ENCODE measurements at regions not wholly inside any gene's neighbourhood (a gene's known extent, or its start where the extent isn't known, plus 50 kb on each side); places are given as distances from the start of the nearest gene placed in this dataset.

DNA sequence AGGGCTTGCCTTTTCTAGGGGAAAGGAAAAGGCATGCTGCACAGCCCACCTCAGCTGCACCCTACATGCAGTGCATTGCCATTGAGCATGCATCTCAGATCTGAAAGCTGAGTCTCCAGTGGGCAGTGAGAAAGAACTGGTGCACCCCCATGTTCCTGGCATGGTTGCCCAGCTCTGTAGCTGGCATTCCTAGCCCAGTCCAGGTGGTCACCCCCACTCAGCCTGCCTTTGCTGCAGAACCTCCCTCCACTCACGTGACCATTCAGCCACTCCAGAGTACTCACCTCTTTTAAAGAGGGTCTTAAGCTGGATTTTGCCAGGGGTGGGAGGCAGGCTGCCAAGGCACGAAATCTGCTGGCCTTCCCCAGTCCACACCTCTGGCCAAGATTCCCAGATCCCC is 208.6 kb upstream of the TOPAZ1 start:
- Histone ChIP-seq H3K9me3 (ENCODE audit: control insufficient read depth in 2 of 2, low read length in 2 of 2) (no peaks in the 10 kb centered on the region), H3K4me3 (ENCODE audit: low read depth, low read length) (no peak overlapping the region), H3K36me3 (ENCODE audit: control insufficient read depth, insufficient read depth, low read length) (no peaks in the 10 kb centered on the region), H3K4me1 (ENCODE audit: control insufficient read depth, insufficient read depth, low read length, poor library complexity, severe bottlenecking) (no peaks in the 10 kb centered on the region), H3K27me3 (ENCODE audit: control insufficient read depth, insufficient read depth, low read length) (peaks cover 5% of the 10 kb centered on the region), H3K27ac (ENCODE audit: insufficient read depth, low read length, poor library complexity, severe bottlenecking) (no peak overlapping the region)
- Mint-ChIP-seq H3K4me1 (no peaks in the 10 kb centered on the region), H3K4me3 (no peak overlapping the region), H3K27ac (no peak overlapping the region), H3K36me3 (no peaks in the 10 kb centered on the region), H3K9me3 (no peaks in the 10 kb centered on the region), H3K27me3 (peaks cover 26% of the 10 kb centered on the region)
- DNase-seq (no peak), ATAC-seq (ENCODE audit: low read depth in 2 of 2) (no peak)

DNA sequence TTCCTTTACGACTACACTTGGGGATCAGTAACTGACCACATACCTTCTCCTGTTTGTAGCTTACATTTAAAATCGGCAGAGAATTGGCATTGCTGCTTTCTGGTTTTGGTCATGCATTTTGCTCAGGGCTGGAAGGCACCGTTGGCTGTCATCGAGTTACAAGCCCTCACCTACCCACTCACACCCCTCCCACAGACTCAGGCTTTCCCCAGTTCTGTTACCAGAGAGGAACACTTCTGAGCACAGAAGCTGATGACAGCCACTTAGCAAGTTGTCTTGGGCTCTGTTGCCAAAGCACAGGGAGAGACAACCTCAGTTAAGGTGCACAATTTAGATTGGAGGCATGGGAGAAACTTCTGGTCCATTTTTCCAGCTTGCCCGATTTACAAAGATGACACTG is 204.8 kb upstream of the TOPAZ1 start:
- Histone ChIP-seq H3K27ac (ENCODE audit: insufficient read depth, low read length, poor library complexity, severe bottlenecking) (no peak overlapping the region), H3K27me3 (ENCODE audit: control insufficient read depth, insufficient read depth, low read length) (peaks cover 6% of the 10 kb centered on the region)
- ATAC-seq (ENCODE audit: low read depth in 2 of 2) = no peak

GRCh38 chr3:44039006-44039405 is 202.7 kb upstream of the TOPAZ1 start:
- Histone ChIP-seq H3K9me3 (ENCODE audit: control insufficient read depth in 2 of 2, low read length in 2 of 2) (no peaks in the 10 kb centered on the region), H3K36me3 (ENCODE audit: control insufficient read depth, insufficient read depth, low read length) (no peaks in the 10 kb centered on the region), H3K4me1 (ENCODE audit: control insufficient read depth, insufficient read depth, low read length, poor library complexity, severe bottlenecking) (no peaks in the 10 kb centered on the region), H3K27ac (ENCODE audit: insufficient read depth, low read length, poor library complexity, severe bottlenecking) (no peak overlapping the region), H3K4me3 (ENCODE audit: low read depth, low read length) (no peak overlapping the region), H3K27me3 (ENCODE audit: control insufficient read depth, insufficient read depth, low read length) (peaks cover 6% of the 10 kb centered on the region)
- peaks cover 29% of the 10 kb centered on the region for H3K27me3 Mint-ChIP-seq
- H3K9me3 Mint-ChIP-seq = peaks cover 0 to 1% (median 0%) of the 10 kb centered on the region in 7 donors
- no peak overlapping the region for H3K27ac Mint-ChIP-seq
- no peaks in the 10 kb centered on the region for H3K36me3 Mint-ChIP-seq
- ATAC-seq (ENCODE audit: low read depth in 2 of 2) = no peak
- no peaks in the 10 kb centered on the region for H3K4me1 Mint-ChIP-seq
- H3K4me3 Mint-ChIP-seq = no peak overlapping the region
- no peak for DNase-seq

More for the DNA sequence above, 204.8 kb upstream of the TOPAZ1 start:
- no peak overlapping the region for H3K27ac Mint-ChIP-seq
- Histone ChIP-seq H3K4me1 (ENCODE audit: control insufficient read depth, insufficient read depth, low read length, poor library complexity, severe bottlenecking) (no peaks in the 10 kb centered on the region), H3K4me3 (ENCODE audit: low read depth, low read length) (no peak overlapping the region), H3K36me3 (ENCODE audit: control insufficient read depth, insufficient read depth, low read length) (no peaks in the 10 kb centered on the region), H3K9me3 (ENCODE audit: control insufficient read depth in 2 of 2, low read length in 2 of 2) (no peaks in the 10 kb centered on the region)
- peaks cover 34% of the 10 kb centered on the region for H3K27me3 Mint-ChIP-seq
- H3K36me3 Mint-ChIP-seq = no peaks in the 10 kb centered on the region
- H3K9me3 Mint-ChIP-seq = peaks cover 0 to 1% (median 0%) of the 10 kb centered on the region in 7 donors
- DNase-seq = no peak
- H3K4me3 Mint-ChIP-seq = no peak overlapping the region
- H3K4me1 Mint-ChIP-seq = no peaks in the 10 kb centered on the region

GRCh38 chr3:44041726-44042125 is 200.0 kb upstream of the TOPAZ1 start:
- Mint-ChIP-seq H3K4me1 (no peaks in the 10 kb centered on the region), H3K27ac (no peak overlapping the region), H3K36me3 (no peaks in the 10 kb centered on the region), H3K4me3 (no peak overlapping the region), H3K27me3 (peaks cover 26% of the 10 kb centered on the region), H3K9me3 (peaks cover 0 to 1% (median 0%) of the 10 kb centered on the region in 7 donors)
- Histone ChIP-seq H3K4me3 (ENCODE audit: low read depth, low read length) (no peak overlapping the region), H3K9me3 (ENCODE audit: control insufficient read depth in 2 of 2, low read length in 2 of 2) (no peaks in the 10 kb centered on the region), H3K27me3 (ENCODE audit: control insufficient read depth, insufficient read depth, low read length) (peaks cover 6% of the 10 kb centered on the region), H3K4me1 (ENCODE audit: control insufficient read depth, insufficient read depth, low read length, poor library complexity, severe bottlenecking) (no peaks in the 10 kb centered on the region), H3K36me3 (ENCODE audit: control insufficient read depth, insufficient read depth, low read length) (no peaks in the 10 kb centered on the region), H3K27ac (ENCODE audit: insufficient read depth, low read length, poor library complexity, severe bottlenecking) (no peak overlapping the region)
- ATAC-seq (ENCODE audit: low read depth in 2 of 2) = no peak
- DNase-seq = no peak

DNA sequence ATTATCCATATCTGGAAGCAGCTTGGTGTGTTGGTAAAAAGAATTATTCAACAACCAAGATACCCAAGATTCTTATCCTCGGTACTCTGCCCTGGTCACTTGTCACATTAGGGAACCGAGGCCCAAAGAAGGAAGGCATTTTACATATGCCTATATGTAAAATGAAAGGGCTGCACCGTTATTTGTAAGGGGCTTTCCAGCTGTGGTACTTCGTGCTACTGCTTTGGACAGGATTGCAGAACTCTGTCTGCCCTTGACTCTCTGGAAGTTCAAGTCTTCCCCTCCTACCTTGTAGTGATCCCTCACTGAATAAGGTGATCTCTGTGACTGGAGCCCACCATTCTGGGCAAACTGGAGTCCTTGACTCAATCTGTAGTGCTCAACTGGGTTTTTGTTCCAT is 198.9 kb upstream of the TOPAZ1 start:
- Mint-ChIP-seq H3K27ac (no peak overlapping the region), H3K4me3 (no peak overlapping the region), H3K36me3 (no peaks in the 10 kb centered on the region), H3K9me3 (peaks cover 0 to 1% (median 0%) of the 10 kb centered on the region in 7 donors), H3K27me3 (peaks cover 34% of the 10 kb centered on the region), H3K4me1 (no peaks in the 10 kb centered on the region)
- Histone ChIP-seq H3K9me3 (ENCODE audit: control insufficient read depth in 2 of 2, low read length in 2 of 2) (no peaks in the 10 kb centered on the region), H3K36me3 (ENCODE audit: control insufficient read depth, insufficient read depth, low read length) (no peaks in the 10 kb centered on the region), H3K27me3 (ENCODE audit: control insufficient read depth, insufficient read depth, low read length) (peaks cover 3% of the 10 kb centered on the region), H3K27ac (ENCODE audit: insufficient read depth, low read length, poor library complexity, severe bottlenecking) (no peak overlapping the region), H3K4me1 (ENCODE audit: control insufficient read depth, insufficient read depth, low read length, poor library complexity, severe bottlenecking) (no peaks in the 10 kb centered on the region), H3K4me3 (ENCODE audit: low read depth, low read length) (no peak overlapping the region)
- DNase-seq (no peak), ATAC-seq (ENCODE audit: low read depth in 2 of 2) (no peak)

GRCh38 chr3:44045476-44046275 is 196.0 kb upstream of the TOPAZ1 start:
- no peaks in the 10 kb centered on the region for H3K27me3 ChIP-seq (ENCODE audit: control insufficient read depth, insufficient read depth, low read length)
- H3K9me3 ChIP-seq (ENCODE audit: control insufficient read depth in 2 of 2, low read length in 2 of 2) = no peaks in the 10 kb centered on the region
- no peak overlapping the region for H3K27ac ChIP-seq (ENCODE audit: insufficient read depth, low read length, poor library complexity, severe bottlenecking)
- H3K4me3 Mint-ChIP-seq = no peak overlapping the region
- ATAC-seq (ENCODE audit: low read depth in 2 of 2) (peak; percentile 60 to 61), DNase-seq (no peak)
- H3K27me3 Mint-ChIP-seq = peaks cover 20% of the 10 kb centered on the region
- no peak overlapping the region for H3K27ac Mint-ChIP-seq
- H3K9me3 Mint-ChIP-seq = peaks cover 0 to 1% (median 0%) of the 10 kb centered on the region in 7 donors
- H3K4me1 Mint-ChIP-seq = no peaks in the 10 kb centered on the region
- H3K36me3 ChIP-seq (ENCODE audit: control insufficient read depth, insufficient read depth, low read length) = no peaks in the 10 kb centered on the region
- H3K4me3 ChIP-seq (ENCODE audit: low read depth, low read length) = no peak overlapping the region
- H3K4me1 ChIP-seq (ENCODE audit: control insufficient read depth, insufficient read depth, low read length, poor library complexity, severe bottlenecking) = no peaks in the 10 kb centered on the region
- no peaks in the 10 kb centered on the region for H3K36me3 Mint-ChIP-seq

- ATAC-seq (ENCODE audit: low read depth in 2 of 2) = no peak
- Histone ChIP-seq H3K4me1 (ENCODE audit: control insufficient read depth, insufficient read depth, low read length, poor library complexity, severe bottlenecking) (no peaks in the 10 kb centered on the region), H3K27ac (ENCODE audit: insufficient read depth, low read length, poor library complexity, severe bottlenecking) (no peak overlapping the region), H3K4me3 (ENCODE audit: low read depth, low read length) (no peak overlapping the region), H3K9me3 (ENCODE audit: control insufficient read depth in 2 of 2, low read length in 2 of 2) (no peaks in the 10 kb centered on the region), H3K36me3 (ENCODE audit: control insufficient read depth, insufficient read depth, low read length) (no peaks in the 10 kb centered on the region), H3K27me3 (ENCODE audit: control insufficient read depth, insufficient read depth, low read length) (no peaks in the 10 kb centered on the region)
- H3K4me1 Mint-ChIP-seq = no peaks in the 10 kb centered on the region
- no peaks in the 10 kb centered on the region for H3K36me3 Mint-ChIP-seq
- no peaks in the 10 kb centered on the region for H3K9me3 Mint-ChIP-seq
- DNase-seq = no peak
- H3K4me3 Mint-ChIP-seq = no peak overlapping the region
- H3K27ac Mint-ChIP-seq = no peak overlapping the region
- H3K27me3 Mint-ChIP-seq = peaks cover 29% of the 10 kb centered on the region
These were observed 193.9 kb upstream of the TOPAZ1 start for GRCh38 chr3:44047796-44048195.

Measured in CD4-positive, CD25-positive, alpha-beta regulatory T cell (primary cell).